ENCODE measurements at regions not wholly inside any gene's neighbourhood (a gene's known extent, or its start where the extent isn't known, plus 50 kb on each side); places are given as distances from the start of the nearest gene placed in this dataset.

- TF ChIP-seq CTCF (IDR thresholded peaks at IDR 0.05) = no peak
- Histone ChIP-seq H3K27me3 (ENCODE audit: control insufficient read depth, insufficient read depth, low read length) (no peaks in the 10 kb centered on the region), H3K9ac (no peak overlapping the region), H3K9me3 (ENCODE audit: control insufficient read depth, low read length) (no peaks in the 10 kb centered on the region), H3K79me2 (no peaks in the 10 kb centered on the region), H3K4me2 (ENCODE audit: low read length) (no peak overlapping the region), H2AFZ (no peak overlapping the region), H3K36me3 (ENCODE audit: control insufficient read depth, insufficient read depth, low read length) (no peaks in the 10 kb centered on the region), H3K4me1 (no peaks in the 10 kb centered on the region), H3K27ac (no peak overlapping the region), H3K4me3 (ENCODE audit: low read depth, low read length) (no peak overlapping the region)
These were observed 66.3 kb upstream of the API5 start for GRCh38 chr11:43245466-43245865.

DNA sequence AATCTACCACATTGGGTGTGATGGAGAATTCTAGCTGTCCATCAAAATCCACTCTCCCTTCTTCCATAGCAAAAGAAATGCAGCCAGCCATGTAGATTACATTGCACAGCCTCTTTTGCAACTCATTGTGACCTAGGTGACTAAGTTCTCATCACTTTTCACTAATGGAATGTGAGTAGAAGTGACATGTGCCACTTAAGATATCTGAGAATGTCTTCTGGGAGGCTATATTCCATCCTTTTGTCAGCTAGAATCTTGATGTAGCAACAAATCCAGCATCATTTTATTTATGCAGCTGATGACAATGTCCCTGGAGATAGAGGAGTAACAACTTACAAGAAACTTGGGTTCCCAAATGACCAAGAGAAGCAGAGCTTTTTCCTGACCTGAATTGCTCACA, 61.5 kb upstream of the API5 start:
- Histone ChIP-seq H3K27ac (no peak overlapping the region), H3K9ac (no peak overlapping the region), H3K36me3 (ENCODE audit: control insufficient read depth, insufficient read depth, low read length) (no peaks in the 10 kb centered on the region), H3K27me3 (ENCODE audit: control insufficient read depth, insufficient read depth, low read length) (no peaks in the 10 kb centered on the region), H3K4me1 (no peaks in the 10 kb centered on the region), H3K79me2 (no peaks in the 10 kb centered on the region), H3K9me3 (ENCODE audit: control insufficient read depth, low read length) (no peaks in the 10 kb centered on the region), H3K4me2 (ENCODE audit: low read length) (no peak overlapping the region), H2AFZ (no peak overlapping the region), H3K4me3 (ENCODE audit: low read depth, low read length) (no peak overlapping the region)
- TF ChIP-seq CTCF (IDR thresholded peaks at IDR 0.05) = no peak

- H3K4me2 ChIP-seq (ENCODE audit: low read length) = no peak overlapping the region
- no peak for TF ChIP-seq CTCF (IDR thresholded peaks at IDR 0.05)
- H3K4me3 ChIP-seq (ENCODE audit: low read depth, low read length) = no peak overlapping the region
- no peaks in the 10 kb centered on the region for H3K27me3 ChIP-seq (ENCODE audit: control insufficient read depth, insufficient read depth, low read length)
- no peaks in the 10 kb centered on the region for H3K4me1 ChIP-seq
- H2AFZ ChIP-seq = no peak overlapping the region
- H3K27ac ChIP-seq = no peak overlapping the region
- no peaks in the 10 kb centered on the region for H3K9me3 ChIP-seq (ENCODE audit: control insufficient read depth, low read length)
- H3K9ac ChIP-seq = no peak overlapping the region
- no peaks in the 10 kb centered on the region for H3K36me3 ChIP-seq (ENCODE audit: control insufficient read depth, insufficient read depth, low read length)
- no peaks in the 10 kb centered on the region for H3K79me2 ChIP-seq
These were observed 50.0 kb upstream of the API5 start for GRCh38 chr11:43261775-43262174.

Data from parathyroid adenoma (tissue), 2 donors.